ENCODE measurements at regions not wholly inside any gene's neighbourhood (a gene's known extent, or its start where the extent isn't known, plus 50 kb on each side); places are given as distances from the start of the nearest gene placed in this dataset.

GRCh38 chr2:216942465-216942864 is 82.6 kb upstream of the TNP1 start:
- TF ChIP-seq EZH2 (IDR thresholded peaks at IDR 0.05), result no peak
- no peak for TF ChIP-seq POLR2AphosphoS5 (IDR thresholded peaks at IDR 0.05; ENCODE audit: borderline replicate concordance, low read depth, low read length)
- no peak for TF ChIP-seq FOXP2 (optimal IDR thresholded peaks at IDR 0.05; ENCODE audit: control extremely low read depth, extremely low read length, insufficient read depth)

All from SK-N-MC (cell line).